HG02852 (cell line): ENCODE measurements at regions not wholly inside any gene's neighbourhood (a gene's known extent, or its start where the extent isn't known, plus 50 kb on each side); places are given as distances from the start of the nearest gene placed in this dataset.
"Not testable (repeated sequence)": the region's sequence is repeated elsewhere in the genome, so short reads cannot be mapped to it uniquely, and the experiment has no call there.

Source experiments
- ATAC-seq: cut with Tn5 transposase; IDR thresholded peaks from one replicate; pipeline ENCODE4 v1.9.1; 2021; ENCODE audit warnings: mild to moderate bottlenecking, moderate library complexity; ENCODE audit not compliant: unreplicated experiment

GRCh38 chr10:36880898-36881297 lies 244.5 kb upstream of the ANKRD30A start:
- ATAC-seq = peak; percentile 51

- peak; percentile 79 for ATAC-seq
These were observed 252.6 kb upstream of the ANKRD30A start for GRCh38 chr10:36872702-36873393.

- no peak for ATAC-seq
These were observed 284.6 kb upstream of the ANKRD30A start for GRCh38 chr10:36840788-36841187.

- ATAC-seq = no peak
These were observed 288.0 kb upstream of the ANKRD30A start for GRCh38 chr10:36837416-36837815.

GRCh38 chr10:36819781-36820180 lies 305.6 kb upstream of the ANKRD30A start:
- ATAC-seq = no peak

GRCh38 chr10:36817898-36818297 lies 307.5 kb upstream of the ANKRD30A start:
- ATAC-seq = no peak

GRCh38 chr10:36808625-36809362 lies 316.6 kb upstream of the ANKRD30A start:
- ATAC-seq = no peak

GRCh38 chr10:36803229-36803628 lies 322.2 kb upstream of the ANKRD30A start:
- no peak for ATAC-seq

GRCh38 chr10:36802490-36803153 lies 322.8 kb upstream of the ANKRD30A start:
- ATAC-seq = no peak

- ATAC-seq = no peak
These were observed 323.7 kb upstream of the ANKRD30A start for GRCh38 chr10:36801660-36802059.

GRCh38 chr10:36794981-36795380 lies 330.4 kb upstream of the ANKRD30A start:
- no peak for ATAC-seq

- no peak for ATAC-seq
These were observed 335.4 kb upstream of the ANKRD30A start for GRCh38 chr10:36789974-36790373.

- no peak for ATAC-seq
These were observed 337.2 kb upstream of the ANKRD30A start for GRCh38 chr10:36788152-36788551.

- no peak for ATAC-seq
These were observed 342.0 kb upstream of the ANKRD30A start for GRCh38 chr10:36783400-36783799.

GRCh38 chr10:36781570-36781969 lies 343.8 kb upstream of the ANKRD30A start:
- no peak for ATAC-seq

GRCh38 chr10:36780158-36780557 lies 345.2 kb upstream of the ANKRD30A start:
- no peak for ATAC-seq

GRCh38 chr10:36779238-36779846 lies 346.1 kb upstream of the ANKRD30A start:
- ATAC-seq = no peak

- no peak for ATAC-seq
These were observed 346.7 kb upstream of the ANKRD30A start for GRCh38 chr10:36778651-36779050.

GRCh38 chr10:36773652-36774051 lies 351.7 kb upstream of the ANKRD30A start:
- no peak for ATAC-seq

GRCh38 chr10:36771725-36772124 lies 353.7 kb upstream of the ANKRD30A start:
- no peak for ATAC-seq

GRCh38 chr10:36769741-36770140 lies 355.7 kb upstream of the ANKRD30A start:
- ATAC-seq = not testable (repeated sequence)
